ENCODE measurements at regions not wholly inside any gene's neighbourhood (a gene's known extent, or its start where the extent isn't known, plus 50 kb on each side); places are given as distances from the start of the nearest gene placed in this dataset.
"Not testable (repeated sequence)": the region's sequence is repeated elsewhere in the genome, so short reads cannot be mapped to it uniquely, and the experiment has no call there.

DNA sequence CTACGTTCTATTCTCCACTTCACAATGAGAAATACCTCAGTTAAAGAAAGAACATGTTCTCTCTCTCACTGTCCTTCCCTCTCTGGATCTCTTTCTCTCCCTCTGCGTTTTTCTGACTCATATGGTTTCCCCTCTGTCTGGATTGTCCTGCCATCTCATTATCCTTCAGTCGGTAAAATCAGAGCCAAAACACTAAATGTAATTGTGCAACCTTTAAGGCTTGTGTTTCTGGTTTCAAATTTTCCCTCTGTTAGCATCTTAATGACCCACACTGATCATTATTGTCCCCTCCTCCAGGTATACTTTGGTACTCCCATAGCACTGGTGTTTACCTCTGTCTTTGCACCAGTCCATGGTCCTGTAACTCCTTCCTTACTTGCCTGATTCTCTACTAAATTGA is 509.4 kb upstream of the C9orf72 start:
- no peak for DNase-seq (ENCODE audit: low read depth in 1 of 2, low spot score in 1 of 2)

DNA sequence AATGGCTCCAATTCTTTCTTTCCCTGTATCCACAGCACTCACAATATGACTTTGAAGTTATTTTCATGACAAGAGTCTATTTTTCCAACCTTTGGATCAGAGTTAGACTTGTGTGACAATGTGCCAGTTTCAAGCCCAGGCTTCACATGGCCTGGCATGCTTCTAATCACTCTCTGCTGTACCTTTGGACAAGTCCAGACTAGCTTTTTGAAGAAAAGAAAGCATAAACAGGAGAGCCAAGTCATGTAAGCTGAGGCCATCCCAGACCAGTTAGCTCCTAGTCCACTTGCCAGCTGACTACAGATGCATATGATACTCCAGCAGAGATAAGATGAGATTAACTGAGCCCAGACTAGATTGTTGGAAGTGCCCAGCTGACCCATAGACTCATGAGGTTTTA is 513.6 kb upstream of the C9orf72 start:
- DNase-seq (ENCODE audit: low read depth in 1 of 2, low spot score in 1 of 2) = no peak

DNA sequence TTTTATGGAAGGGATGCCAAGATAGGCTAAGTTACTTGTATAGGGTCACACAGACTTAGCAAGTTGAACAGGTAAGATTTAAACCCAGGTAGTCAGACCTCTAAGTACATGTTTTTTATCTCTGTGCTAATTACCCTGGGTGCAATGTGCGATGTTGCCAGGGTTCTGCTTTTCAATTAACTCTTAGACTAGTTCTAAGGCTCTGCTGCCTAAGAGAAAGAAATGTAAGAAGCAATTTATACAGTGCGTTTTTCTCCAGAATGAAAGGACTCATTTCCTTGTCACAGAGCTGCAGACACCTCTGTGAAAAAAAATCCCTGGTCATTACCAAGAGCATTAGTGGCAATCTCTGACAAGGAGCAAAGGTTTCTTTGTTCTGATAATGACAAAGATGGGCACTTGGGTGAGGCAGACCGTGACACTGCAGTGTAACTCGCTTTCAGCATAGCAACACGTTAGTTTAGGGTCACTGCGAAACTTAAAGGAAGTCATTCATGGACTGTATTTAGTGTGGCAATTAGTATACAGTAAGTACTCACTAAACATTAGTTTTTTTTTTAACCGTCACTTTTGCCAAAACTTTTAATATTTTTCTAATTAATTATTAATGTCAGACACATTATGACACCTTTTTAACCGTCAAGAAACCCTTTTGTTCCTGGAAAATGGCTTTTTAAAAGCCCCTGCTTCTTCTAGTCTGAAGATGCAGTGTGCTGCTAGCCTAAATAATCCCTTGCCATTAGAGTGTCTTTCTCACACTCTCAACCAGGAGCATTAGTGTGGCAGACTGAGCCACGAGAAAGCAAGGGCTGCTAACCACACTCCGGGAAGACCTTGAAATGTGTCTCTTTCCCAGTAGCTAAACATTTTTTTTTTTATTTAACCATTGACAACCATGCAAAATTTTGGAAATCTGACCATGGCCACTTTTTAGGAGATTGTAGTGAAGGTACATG is 520.0 kb upstream of the C9orf72 start:
- no peak for DNase-seq (ENCODE audit: low read depth in 1 of 2, low spot score in 1 of 2)

DNA sequence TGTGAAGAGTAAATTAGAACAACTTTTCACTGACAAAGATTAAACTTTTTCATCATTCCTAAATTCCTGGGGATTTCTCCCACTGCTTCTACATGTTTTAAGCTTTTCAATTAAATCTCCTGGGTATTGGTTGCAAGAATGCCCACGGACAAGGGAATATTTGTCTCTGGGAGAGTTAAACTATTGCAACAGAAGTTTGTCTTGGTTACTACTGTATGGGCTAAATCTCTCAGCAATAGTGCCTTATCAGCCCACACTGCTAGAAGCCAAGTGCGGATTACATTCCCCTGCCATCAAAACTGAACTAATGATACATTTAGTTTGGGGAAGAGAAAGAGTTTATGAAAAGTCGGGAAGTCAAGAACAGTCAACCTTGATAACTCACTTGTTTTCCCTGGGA is 528.2 kb upstream of the C9orf72 start:
- DNase-seq (ENCODE audit: low read depth in 1 of 2, low spot score in 1 of 2) = no peak

DNA sequence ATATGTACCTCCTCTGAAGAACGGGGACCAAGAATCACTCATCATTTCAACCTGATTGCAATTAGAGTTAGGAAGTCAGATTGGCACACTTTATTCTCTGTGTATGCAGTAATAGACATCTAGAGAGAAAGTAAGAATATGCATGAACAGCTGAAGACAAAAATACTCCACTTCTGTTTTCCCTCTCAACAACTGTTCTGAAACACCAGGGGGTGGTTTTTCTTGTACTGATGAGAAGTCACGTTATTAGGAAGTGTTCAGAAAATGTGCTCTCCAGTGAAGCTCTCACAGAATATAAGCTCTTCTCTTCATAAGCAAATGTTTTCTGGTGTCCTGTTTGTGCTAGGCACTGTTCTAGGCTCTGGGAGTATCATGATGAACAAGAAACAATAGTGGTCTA is 531.7 kb upstream of the C9orf72 start:
- no peak for DNase-seq (ENCODE audit: low read depth in 1 of 2, low spot score in 1 of 2)

GRCh38 chr9:28120184-28120583 is 546.9 kb upstream of the C9orf72 start:
- DNase-seq (ENCODE audit: low read depth in 1 of 2, low spot score in 1 of 2) = no peak

GRCh38 chr9:28120626-28121025 is 547.3 kb upstream of the C9orf72 start:
- DNase-seq (ENCODE audit: low read depth in 1 of 2, low spot score in 1 of 2) = no peak

DNA sequence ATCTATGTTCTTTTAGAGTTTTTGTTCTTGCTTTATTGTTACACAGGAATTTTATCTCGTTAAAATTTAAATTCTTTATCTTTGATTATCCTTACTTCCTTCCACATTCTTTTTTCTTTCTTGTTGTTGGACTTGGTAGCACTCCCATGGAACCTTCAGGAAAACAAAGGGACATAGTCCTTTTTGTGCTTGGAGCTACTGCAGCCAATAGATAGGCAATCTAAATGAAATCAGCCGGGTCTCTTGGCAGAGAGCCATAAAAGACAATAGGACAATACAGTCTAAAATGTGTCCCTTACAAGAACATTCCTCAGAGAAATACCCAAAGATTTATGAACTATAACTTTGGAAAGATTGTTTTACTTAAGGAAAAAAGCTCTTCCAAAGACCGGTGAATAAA is 548.1 kb upstream of the C9orf72 start:
- no peak for DNase-seq (ENCODE audit: low read depth in 1 of 2, low spot score in 1 of 2)

DNA sequence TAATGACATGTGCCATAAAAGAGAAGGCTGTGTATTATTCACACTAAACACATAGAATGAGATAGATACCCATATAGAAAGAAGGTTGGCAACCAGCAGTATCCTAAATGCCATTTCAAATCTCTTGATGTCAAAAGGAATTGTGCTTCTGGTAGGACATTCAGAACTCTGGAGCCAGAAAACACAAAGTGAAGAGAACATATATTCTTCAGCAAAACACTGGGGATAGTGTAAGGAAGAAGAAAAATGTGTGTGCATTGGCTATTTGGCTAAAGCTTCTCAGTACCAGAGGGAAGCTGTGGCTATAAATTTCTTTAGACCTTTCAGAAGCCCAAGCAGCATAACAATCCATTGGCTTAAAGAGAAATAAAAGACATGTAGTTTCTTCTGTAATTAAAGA is 551.6 kb upstream of the C9orf72 start:
- DNase-seq (ENCODE audit: low read depth in 1 of 2, low spot score in 1 of 2) = no peak

DNA sequence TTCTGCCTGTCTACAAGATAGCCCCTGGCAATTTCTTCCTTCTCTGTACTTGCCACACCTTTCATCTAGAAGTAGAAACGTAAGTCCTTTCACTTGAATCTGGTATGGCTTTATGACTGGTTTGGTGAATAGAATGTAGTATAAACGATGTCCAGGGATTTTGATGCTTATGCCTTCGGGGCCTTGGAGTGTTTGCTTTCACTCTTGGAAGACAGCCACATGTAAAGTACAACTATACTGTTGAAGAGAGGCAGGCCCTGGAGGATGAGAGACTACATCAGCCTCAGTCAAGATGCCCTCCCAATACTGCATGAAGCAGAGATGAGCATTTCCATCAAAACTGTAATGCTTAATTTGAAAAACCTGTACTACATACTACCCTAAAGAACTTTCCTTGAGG is 553.8 kb upstream of the C9orf72 start:
- no peak for DNase-seq (ENCODE audit: low read depth in 1 of 2, low spot score in 1 of 2)

- no peak for DNase-seq (ENCODE audit: low read depth in 1 of 2, low spot score in 1 of 2)
Measured at GRCh38 chr9:28134446-28134976, 561.2 kb upstream of the C9orf72 start.

DNA sequence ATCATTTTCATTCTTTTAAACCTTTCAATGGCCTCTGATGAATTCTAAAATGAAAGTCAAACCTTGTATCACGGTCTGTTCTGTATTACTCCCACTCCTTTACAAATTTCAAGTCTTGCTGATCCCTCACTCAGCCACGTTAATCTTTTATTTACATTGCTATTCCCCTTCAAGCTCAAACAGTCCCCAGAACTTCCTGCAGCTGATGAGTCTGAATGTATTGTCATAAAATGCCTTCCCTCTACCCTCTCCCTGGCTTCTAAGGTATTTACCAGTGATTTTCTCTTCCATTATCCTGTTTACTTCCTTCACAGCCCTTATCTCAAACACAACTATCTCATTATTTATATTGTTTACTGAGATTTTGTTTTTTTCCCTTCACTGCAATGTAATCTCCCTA is 562.3 kb upstream of the C9orf72 start:
- DNase-seq (ENCODE audit: low read depth in 1 of 2, low spot score in 1 of 2) = no peak

DNA sequence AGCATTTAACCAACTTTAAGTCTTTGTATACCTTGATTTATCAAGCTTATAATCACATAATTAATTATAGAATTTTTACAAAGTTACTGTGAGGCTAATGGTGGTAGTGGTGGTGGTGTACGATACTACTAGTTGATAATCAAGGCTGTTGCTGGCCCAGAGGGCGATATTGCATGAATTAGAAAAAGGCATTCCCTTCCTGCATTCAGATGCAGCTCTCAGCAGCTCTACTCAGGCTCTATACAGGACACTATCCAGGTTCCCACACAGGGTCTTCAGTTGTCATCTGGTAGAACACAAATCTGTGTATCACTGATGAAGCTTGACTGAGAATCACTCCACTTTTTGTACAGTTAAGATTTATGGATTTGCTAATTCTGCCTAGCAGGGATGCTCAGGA is 562.8 kb upstream of the C9orf72 start:
- DNase-seq (ENCODE audit: low read depth in 1 of 2, low spot score in 1 of 2) = no peak

- DNase-seq (ENCODE audit: low read depth in 1 of 2, low spot score in 1 of 2) = not testable (repeated sequence)
Measured at GRCh38 chr9:28147430-28147829, 574.1 kb upstream of the C9orf72 start.

DNA sequence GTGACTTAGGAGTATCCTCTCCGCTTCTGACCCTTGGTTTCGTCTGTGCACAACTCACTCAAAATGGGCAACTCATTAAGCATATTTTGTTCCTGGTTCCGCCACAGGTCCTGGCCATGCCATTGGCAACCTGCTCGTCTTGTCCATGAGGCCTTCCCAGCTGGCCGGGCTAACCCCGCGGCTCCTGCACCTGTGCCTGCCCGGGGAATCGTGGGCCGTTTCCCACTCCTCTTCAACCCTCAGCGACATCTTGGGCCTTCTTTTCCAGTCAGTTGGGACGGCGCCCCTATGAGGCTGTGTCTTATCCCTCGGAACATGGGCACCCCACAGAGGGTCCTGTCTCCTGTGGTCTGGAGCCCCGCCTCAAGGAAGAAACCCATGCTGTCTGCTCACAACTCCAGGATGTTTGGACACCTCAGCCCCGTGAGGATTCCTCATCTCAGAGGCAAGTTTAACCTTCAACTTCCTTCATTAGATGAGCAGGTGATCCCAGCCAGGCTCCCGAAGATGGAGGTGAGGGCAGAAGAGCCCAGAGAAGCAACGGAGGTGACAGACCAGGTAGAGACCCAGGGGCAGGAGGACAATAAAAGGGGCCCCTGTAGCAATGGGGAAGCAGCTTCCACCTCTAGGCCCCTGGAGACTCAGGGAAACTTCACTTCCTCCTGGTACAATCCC is 574.8 kb upstream of the C9orf72 start:
- not testable (repeated sequence) for DNase-seq (ENCODE audit: low read depth in 1 of 2, low spot score in 1 of 2)

GRCh38 chr9:28149361-28150050 is 576.2 kb upstream of the C9orf72 start:
- not testable (repeated sequence) for DNase-seq (ENCODE audit: low read depth in 1 of 2, low spot score in 1 of 2)

DNA sequence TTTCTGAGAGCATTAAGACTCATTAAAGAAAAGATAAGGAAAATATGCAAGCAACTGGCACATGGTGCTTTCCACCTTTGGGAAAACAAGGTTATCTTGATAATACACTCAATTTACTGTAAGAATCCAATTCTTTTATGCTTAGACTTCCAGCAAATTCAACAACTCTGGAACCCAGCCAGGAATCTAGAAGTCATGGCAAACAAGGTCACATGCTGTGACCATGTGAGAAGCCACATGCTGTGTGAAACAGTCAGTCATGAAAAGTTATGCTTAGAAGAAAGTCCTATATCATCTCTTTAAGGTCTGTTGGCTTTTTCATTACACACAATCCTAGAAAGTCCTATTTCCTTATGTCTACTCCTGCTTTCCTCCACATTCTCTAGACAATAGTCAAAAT is 581.8 kb upstream of the C9orf72 start:
- no peak for DNase-seq (ENCODE audit: low read depth in 1 of 2, low spot score in 1 of 2)

DNA sequence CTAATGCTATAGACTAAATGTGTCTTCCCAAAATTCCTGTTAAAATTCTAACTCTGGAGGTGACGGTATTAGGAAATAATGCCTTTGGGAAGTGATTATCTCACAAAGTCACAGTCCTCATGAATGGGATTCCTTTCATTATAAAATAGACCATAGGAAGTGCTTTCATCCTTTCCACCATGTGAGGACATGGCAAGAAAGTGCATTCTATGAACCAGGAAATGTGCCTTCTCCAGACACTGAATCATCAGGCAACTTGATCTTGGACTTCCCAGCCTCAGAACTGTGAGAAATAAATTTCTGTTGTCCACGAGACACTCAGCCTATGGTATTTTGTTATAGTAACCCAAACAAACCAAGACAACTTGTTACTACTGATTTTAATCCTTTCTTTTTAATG is 582.4 kb upstream of the C9orf72 start:
- no peak for DNase-seq (ENCODE audit: low read depth in 1 of 2, low spot score in 1 of 2)

GRCh38 chr9:28158451-28158850 is 585.2 kb upstream of the C9orf72 start:
- no peak for DNase-seq (ENCODE audit: low read depth in 1 of 2, low spot score in 1 of 2)

DNA sequence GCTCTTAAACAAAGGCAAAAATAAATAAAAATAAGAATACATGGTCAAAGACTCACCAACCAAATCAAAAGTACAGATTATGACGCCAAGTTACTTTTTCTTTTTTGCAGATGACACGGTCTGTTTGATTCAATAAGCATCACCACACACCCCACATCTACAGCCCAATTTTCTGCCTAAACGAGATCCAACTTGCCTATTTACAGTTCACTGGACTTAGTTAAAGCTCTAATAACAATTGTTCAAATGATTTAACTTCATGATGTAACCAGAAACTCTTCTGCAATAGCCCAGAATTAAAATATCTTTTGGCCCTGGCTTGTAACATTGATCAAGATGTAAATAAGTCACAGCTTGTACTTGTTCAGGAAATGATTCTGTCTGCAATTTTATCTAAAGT is 590.3 kb upstream of the C9orf72 start:
- no peak for DNase-seq (ENCODE audit: low read depth in 1 of 2, low spot score in 1 of 2)

- DNase-seq (ENCODE audit: low read depth in 1 of 2, low spot score in 1 of 2) = no peak
Measured at GRCh38 chr9:28166179-28166578, 592.9 kb upstream of the C9orf72 start.

GRCh38 chr9:28177142-28177541 is 603.9 kb upstream of the C9orf72 start:
- no peak for DNase-seq (ENCODE audit: low read depth in 1 of 2, low spot score in 1 of 2)

All from stimulated activated CD4-positive, alpha-beta T cell treated with anti-CD3 and anti-CD28 coated beads, Interleukin-15, amount 100 ng/mL, for 1 hour (primary cell).